ENCODE measurements at regions not wholly inside any gene's neighbourhood (a gene's known extent, or its start where the extent isn't known, plus 50 kb on each side); places are given as distances from the start of the nearest gene placed in this dataset.
"Not testable (repeated sequence)": the region's sequence is repeated elsewhere in the genome, so short reads cannot be mapped to it uniquely, and the experiment has no call there.

GRCh38 chr11:92083123-92083522, 141.5 kb upstream of the FAT3 start:
- DNase-seq (ENCODE audit: low read depth in 1 of 2, low spot score in 1 of 2) = no peak
- H3K4me3 ChIP-seq (replicated peaks; ENCODE audit: insufficient read depth, low read length) = no peak overlapping the region
- H3K27ac ChIP-seq (replicated peaks) = no peak overlapping the region
- no peaks in the 10 kb centered on the region for H3K27me3 ChIP-seq (ENCODE audit: insufficient read depth, poor library complexity, severe bottlenecking)
- no peak for TF ChIP-seq REST (IDR thresholded peaks at IDR 0.05; ENCODE audit: insufficient replicate concordance, low read depth)
- no peak for TF ChIP-seq POLR2AphosphoS5 (IDR thresholded peaks at IDR 0.05; ENCODE audit: low read depth)
- TF ChIP-seq CTCF (IDR thresholded peaks at IDR 0.05; ENCODE audit: insufficient read depth, low read length) = no peak
- TF ChIP-seq SPI1 (IDR thresholded peaks at IDR 0.05; ENCODE audit: borderline replicate concordance, low read depth) = no peak
- TF ChIP-seq GABPA (IDR thresholded peaks at IDR 0.05; ENCODE audit: low read depth) = no peak

- H3K4me3 ChIP-seq (replicated peaks; ENCODE audit: insufficient read depth, low read length) = no peak overlapping the region
- no peak for DNase-seq (ENCODE audit: low read depth in 1 of 2, low spot score in 1 of 2)
- TF ChIP-seq CTCF (IDR thresholded peaks at IDR 0.05; ENCODE audit: insufficient read depth, low read length) = no peak
- no peak for TF ChIP-seq SPI1 (IDR thresholded peaks at IDR 0.05; ENCODE audit: borderline replicate concordance, low read depth)
- TF ChIP-seq POLR2AphosphoS5 (IDR thresholded peaks at IDR 0.05; ENCODE audit: low read depth) = no peak
- no peak for TF ChIP-seq REST (IDR thresholded peaks at IDR 0.05; ENCODE audit: insufficient replicate concordance, low read depth)
- TF ChIP-seq GABPA (IDR thresholded peaks at IDR 0.05; ENCODE audit: low read depth) = no peak
- H3K27ac ChIP-seq (replicated peaks) = no peak overlapping the region
- H3K27me3 ChIP-seq (ENCODE audit: insufficient read depth, poor library complexity, severe bottlenecking) = no peaks in the 10 kb centered on the region
These were observed 142.0 kb upstream of the FAT3 start for GRCh38 chr11:92082652-92083051.

- H3K27ac ChIP-seq (replicated peaks); H3K27me3 ChIP-seq (ENCODE audit: insufficient read depth, poor library complexity, severe bottlenecking); H3K4me3 ChIP-seq (replicated peaks; ENCODE audit: insufficient read depth, low read length); DNase-seq (ENCODE audit: low read depth in 1 of 2, low spot score in 1 of 2): not testable (repeated sequence)
These were observed 150.1 kb upstream of the FAT3 start for GRCh38 chr11:92074498-92074897.

- no peak for TF ChIP-seq SPI1 (IDR thresholded peaks at IDR 0.05; ENCODE audit: borderline replicate concordance, low read depth)
- no peak for TF ChIP-seq REST (IDR thresholded peaks at IDR 0.05; ENCODE audit: insufficient replicate concordance, low read depth)
- Histone ChIP-seq H3K4me3 (replicated peaks; ENCODE audit: insufficient read depth, low read length) (no peak overlapping the region), H3K27me3 (ENCODE audit: insufficient read depth, poor library complexity, severe bottlenecking) (no peaks in the 10 kb centered on the region), H3K27ac (replicated peaks) (no peak overlapping the region)
- DNase-seq (ENCODE audit: low read depth in 1 of 2, low spot score in 1 of 2) = no peak
These were observed 153.0 kb upstream of the FAT3 start for GRCh38 chr11:92071660-92072059.
